Upper lobe of right lung (tissue), 1 donor: ENCODE measurements at regions not wholly inside any gene's neighbourhood (a gene's known extent, or its start where the extent isn't known, plus 50 kb on each side); places are given as distances from the start of the nearest gene placed in this dataset.
"Not testable (repeated sequence)": the region's sequence is repeated elsewhere in the genome, so short reads cannot be mapped to it uniquely, and the experiment has no call there.

Source experiments
- ATAC-seq: fragments of 200-7000 bp; cut with Tn5 transposase; one replicate; pipeline ENCODE4 v1.9.1; 2020; ENCODE audit warnings: mild to moderate bottlenecking, moderate library complexity
- DNase-seq: peaks from one replicate; pipeline ENCODE4 v3.0.0-alpha.2; 2020
- H3K27ac ChIP-seq: fragments of 200-600 bp; one replicate; pipeline ENCODE4 v1.8.0; 2022
- H3K27me3 ChIP-seq: fragments of 200-600 bp; one replicate; pipeline ENCODE4 v1.8.0; 2022; ENCODE audit warnings: mild to moderate bottlenecking
- H3K36me3 ChIP-seq: fragments of 200-600 bp; one replicate; pipeline ENCODE4 v1.8.0; 2022
- H3K4me1 ChIP-seq: fragments of 200-600 bp; one replicate; pipeline ENCODE4 v1.8.0; 2022
- H3K4me3 ChIP-seq: fragments of 200-600 bp; one replicate; pipeline ENCODE4 v1.8.0; 2022; ENCODE audit warnings: mild to moderate bottlenecking
- H3K9me3 ChIP-seq: fragments of 200-600 bp; one replicate; pipeline ENCODE4 v1.8.0; 2022
- intact Hi-C: fragments of 100-400 bp; cut with DNase I; formaldehyde crosslinking; loops from one replicate; pipeline ENCODE4 v1.11.0; 2022
- TF ChIP-seq, protein P1 (sequence below): fragments of 200-600 bp; IDR thresholded peaks from one replicate; pipeline ENCODE4 v1.8.0; 2022; ENCODE audit warnings: antibody characterized with exemption
- donor health status: DM: no; HTN: yes; CAD: no; lungs with severe emphysema.

DNA sequence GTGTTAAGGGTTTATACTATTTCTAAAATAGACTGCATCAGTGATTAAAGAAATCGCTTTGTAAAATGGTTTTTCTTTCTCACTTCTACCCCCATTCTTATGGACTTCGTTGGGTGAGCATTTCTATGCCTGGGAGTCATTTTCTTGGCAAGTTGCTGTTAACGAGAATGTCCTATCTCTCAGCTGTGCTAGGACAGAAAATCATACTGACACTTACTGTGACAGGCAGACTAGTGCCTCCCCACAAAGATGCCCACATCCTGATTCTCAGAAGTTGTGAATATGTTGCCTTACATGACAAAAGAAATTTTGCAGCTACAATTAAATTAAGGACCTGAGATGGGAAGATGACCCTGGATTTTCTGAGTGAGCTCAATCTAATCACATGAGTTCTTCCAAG lies 65.1 kb upstream of the NMUR2 start:
- TF ChIP-seq, protein P1, sequence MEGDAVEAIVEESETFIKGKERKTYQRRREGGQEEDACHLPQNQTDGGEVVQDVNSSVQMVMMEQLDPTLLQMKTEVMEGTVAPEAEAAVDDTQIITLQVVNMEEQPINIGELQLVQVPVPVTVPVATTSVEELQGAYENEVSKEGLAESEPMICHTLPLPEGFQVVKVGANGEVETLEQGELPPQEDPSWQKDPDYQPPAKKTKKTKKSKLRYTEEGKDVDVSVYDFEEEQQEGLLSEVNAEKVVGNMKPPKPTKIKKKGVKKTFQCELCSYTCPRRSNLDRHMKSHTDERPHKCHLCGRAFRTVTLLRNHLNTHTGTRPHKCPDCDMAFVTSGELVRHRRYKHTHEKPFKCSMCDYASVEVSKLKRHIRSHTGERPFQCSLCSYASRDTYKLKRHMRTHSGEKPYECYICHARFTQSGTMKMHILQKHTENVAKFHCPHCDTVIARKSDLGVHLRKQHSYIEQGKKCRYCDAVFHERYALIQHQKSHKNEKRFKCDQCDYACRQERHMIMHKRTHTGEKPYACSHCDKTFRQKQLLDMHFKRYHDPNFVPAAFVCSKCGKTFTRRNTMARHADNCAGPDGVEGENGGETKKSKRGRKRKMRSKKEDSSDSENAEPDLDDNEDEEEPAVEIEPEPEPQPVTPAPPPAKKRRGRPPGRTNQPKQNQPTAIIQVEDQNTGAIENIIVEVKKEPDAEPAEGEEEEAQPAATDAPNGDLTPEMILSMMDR, result no peak
- DNase-seq, result no peak
- intact Hi-C loops, result no loop called here

DNA sequence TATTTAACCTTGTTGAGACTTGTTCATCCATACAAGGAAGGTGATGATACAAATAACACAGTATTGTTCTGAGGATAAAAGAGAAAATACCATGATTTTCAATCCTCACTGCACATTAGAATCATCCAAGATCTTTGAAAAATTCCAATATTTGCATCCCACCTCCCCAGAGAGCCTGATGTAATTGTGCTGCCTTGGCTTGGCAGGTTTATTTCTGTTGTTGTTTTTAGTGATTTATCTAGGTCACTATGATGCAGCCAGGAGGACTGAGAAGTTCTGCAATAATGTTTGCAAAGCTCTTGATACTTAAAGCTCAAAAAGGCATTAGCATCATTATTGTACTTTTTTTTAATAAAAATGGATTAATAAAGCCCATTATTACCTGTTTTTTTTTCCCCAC lies 67.0 kb upstream of the NMUR2 start:
- ATAC-seq (no peak), DNase-seq (no peak)
- TF ChIP-seq, protein P1, result no peak
- no peaks in the 10 kb centered on the region for H3K4me1 ChIP-seq
- H3K4me3 ChIP-seq, result no peak overlapping the region
- no peak overlapping the region for H3K27ac ChIP-seq
- H3K36me3 ChIP-seq, result no peaks in the 10 kb centered on the region
- intact Hi-C loops, result no loop called here
- H3K27me3 ChIP-seq, result peaks cover 18% of the 10 kb centered on the region
- no peaks in the 10 kb centered on the region for H3K9me3 ChIP-seq

More for the DNA sequence above, 65.1 kb upstream of the NMUR2 start:
- Histone ChIP-seq H3K36me3 (no peaks in the 10 kb centered on the region), H3K27me3 (peaks cover 18% of the 10 kb centered on the region), H3K4me3 (no peak overlapping the region), H3K9me3 (no peaks in the 10 kb centered on the region), H3K4me1 (no peaks in the 10 kb centered on the region), H3K27ac (no peak overlapping the region)
- ATAC-seq, result no peak

DNA sequence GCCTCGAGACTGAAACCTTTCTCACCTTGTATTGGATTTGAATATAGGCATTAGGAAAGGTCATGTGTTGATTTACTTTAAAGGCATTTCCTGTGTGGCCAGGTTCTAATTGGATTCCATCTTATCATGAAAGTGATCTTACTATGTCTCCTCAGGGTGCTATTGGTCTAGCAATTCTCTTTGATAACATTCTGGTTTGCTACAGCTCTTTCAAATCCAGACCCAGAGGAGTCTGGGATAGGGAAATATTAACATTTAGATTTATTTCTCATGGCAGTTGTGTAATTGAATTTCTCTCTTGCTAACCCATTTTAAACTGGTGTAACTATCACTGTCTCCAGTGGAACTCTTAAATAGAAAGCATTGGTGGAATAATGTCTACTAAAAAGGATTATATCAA lies 69.9 kb upstream of the NMUR2 start:
- TF ChIP-seq, protein P1, result no peak
- Histone ChIP-seq H3K36me3 (no peaks in the 10 kb centered on the region), H3K9me3 (no peaks in the 10 kb centered on the region), H3K4me1 (no peaks in the 10 kb centered on the region), H3K27ac (no peak overlapping the region), H3K27me3 (peaks cover 18% of the 10 kb centered on the region), H3K4me3 (no peak overlapping the region)
- no peak for DNase-seq
- ATAC-seq, result no peak
- intact Hi-C loops, result no loop called here

DNA sequence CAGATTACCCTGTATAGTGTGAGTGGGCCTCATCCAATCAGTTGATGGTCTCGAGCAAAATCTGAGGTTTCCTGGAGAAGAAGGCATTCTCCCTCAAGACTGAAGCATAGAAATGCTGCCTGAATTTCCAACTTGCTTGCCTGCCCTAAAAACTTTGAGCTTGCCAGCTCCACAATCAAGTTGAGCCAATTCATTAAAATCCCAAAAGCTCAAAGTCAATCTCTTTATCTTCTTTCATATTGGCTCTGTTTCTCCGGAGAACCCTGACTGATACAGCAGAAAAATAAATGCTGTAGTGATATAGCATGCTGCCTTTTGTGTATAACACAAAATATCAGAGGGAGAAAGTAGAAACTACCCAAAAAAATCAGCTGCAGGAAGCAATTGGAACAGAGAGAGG lies 72.5 kb upstream of the NMUR2 start:
- DNase-seq, result no peak
- intact Hi-C loops, result no loop called here
- no peak overlapping the region for H3K4me3 ChIP-seq
- no peaks in the 10 kb centered on the region for H3K36me3 ChIP-seq
- peaks cover 7% of the 10 kb centered on the region for H3K27me3 ChIP-seq
- TF ChIP-seq, protein P1, result no peak
- ATAC-seq, result no peak
- H3K4me1 ChIP-seq, result no peaks in the 10 kb centered on the region
- H3K9me3 ChIP-seq, result no peaks in the 10 kb centered on the region
- H3K27ac ChIP-seq, result no peak overlapping the region

DNA sequence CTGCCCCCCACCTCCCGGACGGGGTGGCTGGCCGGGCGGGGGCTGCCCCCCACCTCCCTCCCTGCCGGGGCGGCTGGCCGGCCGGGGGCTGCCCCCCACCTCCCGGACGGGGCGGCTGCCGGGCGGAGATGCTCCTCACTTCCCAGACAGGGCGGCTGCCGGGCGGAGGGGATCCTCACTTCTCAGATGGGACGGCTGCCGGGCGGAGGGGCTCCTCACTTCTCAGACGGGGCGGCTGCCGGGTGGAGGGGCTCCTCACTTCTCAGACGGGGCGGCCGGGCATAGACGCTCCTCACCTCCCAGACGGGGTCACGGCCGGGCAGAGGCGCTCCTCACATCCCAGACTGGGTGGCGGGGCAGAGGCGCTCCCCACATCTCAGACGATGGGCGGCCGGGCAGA lies 74.8 kb upstream of the NMUR2 start:
- ATAC-seq, H3K27ac ChIP-seq, H3K27me3 ChIP-seq, DNase-seq, H3K4me3 ChIP-seq, H3K4me1 ChIP-seq, H3K9me3 ChIP-seq, H3K36me3 ChIP-seq, intact Hi-C loops: not testable (repeated sequence)

DNA sequence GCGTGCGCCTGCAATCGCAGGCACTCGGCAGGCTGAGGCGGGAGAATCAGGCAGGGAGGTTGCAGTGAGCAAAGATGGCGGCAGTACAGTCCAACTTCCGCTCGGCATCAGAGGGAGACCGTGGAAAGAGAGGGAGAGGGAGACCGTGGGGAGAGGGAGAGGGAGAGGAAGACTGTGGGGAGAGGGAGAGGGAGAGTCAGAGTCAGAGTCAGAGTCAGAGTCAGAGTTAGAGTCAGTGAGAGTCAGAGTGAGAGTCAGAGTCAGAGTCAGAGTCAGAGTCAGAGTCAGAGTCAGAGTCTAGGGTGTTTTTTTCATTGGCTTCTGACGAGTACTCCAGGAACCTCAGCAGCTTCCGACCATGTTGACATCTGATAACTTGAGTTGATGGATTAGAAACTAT lies 75.6 kb upstream of the NMUR2 start:
- H3K9me3 ChIP-seq, intact Hi-C loops, H3K4me3 ChIP-seq, H3K27ac ChIP-seq, H3K4me1 ChIP-seq, ATAC-seq, H3K27me3 ChIP-seq, DNase-seq, H3K36me3 ChIP-seq: not testable (repeated sequence)

DNA sequence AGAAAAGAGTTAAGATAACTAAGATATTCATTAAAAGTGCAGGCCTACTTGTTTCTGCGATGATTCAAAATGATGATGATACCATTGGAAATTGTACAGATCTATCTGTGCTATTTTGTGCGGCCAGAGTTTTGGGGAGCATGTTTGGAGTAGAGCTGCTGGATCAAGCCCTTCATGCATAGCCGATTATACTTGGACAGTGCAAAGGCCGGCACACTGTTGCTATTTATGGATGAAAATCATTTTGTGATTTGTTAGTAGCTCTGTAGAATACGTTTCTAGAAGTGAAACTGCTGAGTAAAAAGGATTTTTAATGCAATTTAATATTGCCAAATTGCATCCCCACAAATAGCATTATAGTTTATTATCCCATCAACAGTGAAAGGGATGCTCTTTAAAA lies 82.1 kb upstream of the NMUR2 start:
- Histone ChIP-seq H3K27me3 (no peaks in the 10 kb centered on the region), H3K9me3 (no peaks in the 10 kb centered on the region), H3K36me3 (no peaks in the 10 kb centered on the region), H3K4me1 (no peaks in the 10 kb centered on the region), H3K27ac (no peak overlapping the region), H3K4me3 (no peak overlapping the region)
- ATAC-seq (no peak), DNase-seq (no peak)
- TF ChIP-seq, protein P1, result no peak
- intact Hi-C loops, result no loop called here
